Neural progenitor cell (in vitro differentiated cells): ENCODE measurements at regions not wholly inside any gene's neighbourhood (a gene's known extent, or its start where the extent isn't known, plus 50 kb on each side); places are given as distances from the start of the nearest gene placed in this dataset.

Source experiments
- DNase-seq: peaks from one replicate; pipeline ENCODE4 v3.0.0-alpha.2; 2016; ENCODE audit warnings: low spot score
- H2AFZ ChIP-seq: fragments of 200-600 bp; sonication (generic); replicated peaks from 2 replicates; pipeline ENCODE4 v1.6.1; 2016; ENCODE audit warnings: antibody characterized with exemption
- H3F3A ChIP-seq: fragments of 200-600 bp; sonication (generic); 2 replicates; pipeline ENCODE4 v1.6.1; 2016; ENCODE audit warnings: antibody characterized with exemption, low read depth
- H3K27ac ChIP-seq: fragments of 200-600 bp; sonication (generic); 2 replicates; pipeline ENCODE4 v1.5.1; 2016; ENCODE audit warnings: mild to moderate bottlenecking
- H3K27me3 ChIP-seq: fragments of 200-600 bp; sonication (generic); 2 replicates; pipeline ENCODE4 v1.6.1; 2016; ENCODE audit warnings: mild to moderate bottlenecking, moderate library complexity
- H3K36me3 ChIP-seq: fragments of 200-600 bp; sonication (generic); 2 replicates; pipeline ENCODE4 v1.5.1; 2016
- H3K4me1 ChIP-seq: fragments of 200-600 bp; sonication (generic); 2 replicates; pipeline ENCODE4 v1.6.1; 2016; ENCODE audit warnings: mixed run types
- H3K4me2 ChIP-seq: fragments of 200-600 bp; sonication (generic); 2 replicates; pipeline ENCODE4 v1.6.1; 2016
- H3K4me3 ChIP-seq: fragments of 200-600 bp; sonication (generic); 2 replicates; pipeline ENCODE4 v1.5.1; 2016
- H3K79me2 ChIP-seq: fragments of 200-600 bp; sonication (generic); 2 replicates; pipeline ENCODE4 v1.6.1; 2016; ENCODE audit warnings: low read depth
- H3K9ac ChIP-seq: fragments of 200-600 bp; sonication (generic); 2 replicates; pipeline ENCODE4 v1.6.1; 2016
- H3K9me3 ChIP-seq: fragments of 200-600 bp; sonication (generic); 2 replicates; pipeline ENCODE4 v1.5.1; 2016; ENCODE audit warnings: low read depth
- H4K20me1 ChIP-seq: fragments of 200-600 bp; sonication (generic); 2 replicates; pipeline ENCODE4 v1.6.1; 2016; ENCODE audit warnings: low read depth
- H3K27ac Mint-ChIP-seq: 3 replicates; pipeline ENCODE4 v1.8.0; 2021; ENCODE audit warnings: mixed read lengths
- H3K27me3 Mint-ChIP-seq: 2 replicates; pipeline ENCODE4 v1.8.0; 2022; ENCODE audit warnings: low read depth, mild to moderate bottlenecking, inconsistent platforms, moderate library complexity, mixed read lengths; ENCODE audit not compliant: insufficient read depth
- H3K36me3 Mint-ChIP-seq: 3 replicates; pipeline ENCODE4 v1.8.0; 2021; ENCODE audit warnings: mixed read lengths
- H3K4me1 Mint-ChIP-seq: 3 replicates; pipeline ENCODE4 v1.8.0; 2021; ENCODE audit warnings: mixed read lengths
- H3K4me3 Mint-ChIP-seq: 3 replicates; pipeline ENCODE4 v1.8.0; 2021; ENCODE audit warnings: mild to moderate bottlenecking, moderate library complexity, mixed read lengths
- H3K9me3 Mint-ChIP-seq: 3 replicates; pipeline ENCODE4 v1.8.0; 2020; ENCODE audit warnings: mixed read lengths
- CTCF ChIP-seq: fragments of 200-600 bp; sonication (generic); IDR thresholded peaks from 2 replicates; pipeline ENCODE4 v1.5.1; 2017; ENCODE audit warnings: antibody characterized with exemption, mild to moderate bottlenecking
- EZH2 ChIP-seq: fragments of 200-600 bp; sonication (generic); IDR thresholded peaks from 2 replicates; pipeline ENCODE4 v1.6.1; 2017; ENCODE audit warnings: antibody characterized with exemption, mild to moderate bottlenecking, moderate library complexity
- EZH2phosphoT487 ChIP-seq: fragments of 200-600 bp; sonication (generic); IDR thresholded peaks from 2 replicates; pipeline ENCODE4 v1.6.1; 2017; ENCODE audit warnings: antibody characterized with exemption

GRCh38 chr17:71883845-71884244 is 237.0 kb upstream of the SOX9 start:
- Histone ChIP-seq H3K4me3 (no peak overlapping the region), H3K9me3 (no peaks in the 10 kb centered on the region), H3K79me2 (no peaks in the 10 kb centered on the region), H2AFZ (no peak overlapping the region), H3K36me3 (no peaks in the 10 kb centered on the region), H4K20me1 (no peaks in the 10 kb centered on the region), H3K9ac (no peak overlapping the region), H3K4me1 (no peaks in the 10 kb centered on the region), H3K4me2 (no peak overlapping the region), H3K27ac (no peak overlapping the region), H3F3A (no peaks in the 10 kb centered on the region), H3K27me3 (no peaks in the 10 kb centered on the region)
- no peak for DNase-seq
- Mint-ChIP-seq H3K27ac (no peak overlapping the region), H3K9me3 (no peaks in the 10 kb centered on the region), H3K4me3 (no peak overlapping the region), H3K36me3 (no peaks in the 10 kb centered on the region), H3K27me3 (no peaks in the 10 kb centered on the region), H3K4me1 (no peaks in the 10 kb centered on the region)
- TF ChIP-seq EZH2 (no peak), EZH2phosphoT487 (no peak)

- Mint-ChIP-seq H3K9me3 (no peaks in the 10 kb centered on the region), H3K27me3 (no peaks in the 10 kb centered on the region), H3K4me3 (no peak overlapping the region), H3K27ac (no peak overlapping the region), H3K36me3 (no peaks in the 10 kb centered on the region), H3K4me1 (no peaks in the 10 kb centered on the region)
- Histone ChIP-seq H3F3A (no peaks in the 10 kb centered on the region), H2AFZ (no peak overlapping the region), H3K9me3 (no peaks in the 10 kb centered on the region), H3K4me3 (no peak overlapping the region), H3K4me2 (no peak overlapping the region), H3K27ac (no peak overlapping the region), H3K9ac (no peak overlapping the region), H3K36me3 (no peaks in the 10 kb centered on the region), H3K27me3 (no peaks in the 10 kb centered on the region), H4K20me1 (no peaks in the 10 kb centered on the region), H3K4me1 (no peaks in the 10 kb centered on the region), H3K79me2 (no peaks in the 10 kb centered on the region)
- no peak for DNase-seq
- TF ChIP-seq CTCF = no peak
- TF ChIP-seq EZH2phosphoT487 = no peak
These were observed 235.2 kb upstream of the SOX9 start for GRCh38 chr17:71885662-71886061.

GRCh38 chr17:71899317-71899716 is 221.5 kb upstream of the SOX9 start:
- no peak for TF ChIP-seq EZH2
- TF ChIP-seq EZH2phosphoT487 = no peak
- Mint-ChIP-seq H3K4me3 (no peak overlapping the region), H3K4me1 (no peaks in the 10 kb centered on the region), H3K27ac (no peak overlapping the region), H3K36me3 (no peaks in the 10 kb centered on the region), H3K27me3 (peaks cover 2% of the 10 kb centered on the region), H3K9me3 (peaks cover 3% of the 10 kb centered on the region)
- Histone ChIP-seq H3K4me3 (no peak overlapping the region), H3K79me2 (no peaks in the 10 kb centered on the region), H3K9me3 (no peaks in the 10 kb centered on the region), H3K4me1 (no peaks in the 10 kb centered on the region), H4K20me1 (no peaks in the 10 kb centered on the region), H3K9ac (no peak overlapping the region), H3K4me2 (no peak overlapping the region), H3K36me3 (no peaks in the 10 kb centered on the region), H3K27ac (no peak overlapping the region), H3F3A (no peaks in the 10 kb centered on the region), H3K27me3 (no peaks in the 10 kb centered on the region), H2AFZ (no peak overlapping the region)
- no peak for DNase-seq

- Histone ChIP-seq H3K36me3 (no peaks in the 10 kb centered on the region), H3K79me2 (no peaks in the 10 kb centered on the region), H3F3A (no peaks in the 10 kb centered on the region), H3K4me1 (no peaks in the 10 kb centered on the region), H4K20me1 (no peaks in the 10 kb centered on the region), H3K4me3 (no peak overlapping the region), H3K27me3 (no peaks in the 10 kb centered on the region), H3K27ac (no peak overlapping the region), H3K9me3 (no peaks in the 10 kb centered on the region), H3K9ac (no peak overlapping the region), H3K4me2 (no peak overlapping the region), H2AFZ (no peak overlapping the region)
- Mint-ChIP-seq H3K27ac (no peak overlapping the region), H3K27me3 (no peaks in the 10 kb centered on the region), H3K4me1 (no peaks in the 10 kb centered on the region), H3K36me3 (peaks cover 3% of the 10 kb centered on the region), H3K4me3 (no peak overlapping the region), H3K9me3 (peaks cover 6% of the 10 kb centered on the region)
- TF ChIP-seq EZH2phosphoT487 = no peak
- TF ChIP-seq CTCF = no peak
- no peak for TF ChIP-seq EZH2
- no peak for DNase-seq
These were observed 220.1 kb upstream of the SOX9 start for GRCh38 chr17:71900621-71901229.
